M059J (cell line): ENCODE measurements at regions not wholly inside any gene's neighbourhood (a gene's known extent, or its start where the extent isn't known, plus 50 kb on each side); places are given as distances from the start of the nearest gene placed in this dataset.

ENCODE experiments used
- DNase-seq: peaks from one replicate; pipeline ENCODE4 v3.0.0-alpha.2; 2012; ENCODE audit warnings: low read depth

DNA sequence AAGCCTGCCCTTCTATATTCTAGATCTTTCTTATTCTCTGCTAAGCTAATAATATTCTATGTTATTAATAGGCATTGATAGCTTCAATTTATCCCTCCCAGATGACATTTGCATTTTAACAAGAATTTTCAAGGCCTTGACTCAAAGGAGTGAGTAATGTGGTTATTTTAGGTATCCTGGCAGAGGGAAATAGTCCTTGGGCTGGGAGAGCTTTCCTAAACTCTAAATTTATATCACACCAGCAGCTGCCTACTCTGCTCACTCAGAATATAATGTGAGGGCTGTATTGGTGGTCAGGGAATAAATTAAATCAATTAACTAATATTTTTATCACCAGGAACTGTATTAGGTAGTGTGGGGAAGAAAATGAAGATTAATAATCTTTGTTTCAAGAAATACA lies 74.8 kb upstream of the ADAM23 start:
- DNase-seq: no peak

DNA sequence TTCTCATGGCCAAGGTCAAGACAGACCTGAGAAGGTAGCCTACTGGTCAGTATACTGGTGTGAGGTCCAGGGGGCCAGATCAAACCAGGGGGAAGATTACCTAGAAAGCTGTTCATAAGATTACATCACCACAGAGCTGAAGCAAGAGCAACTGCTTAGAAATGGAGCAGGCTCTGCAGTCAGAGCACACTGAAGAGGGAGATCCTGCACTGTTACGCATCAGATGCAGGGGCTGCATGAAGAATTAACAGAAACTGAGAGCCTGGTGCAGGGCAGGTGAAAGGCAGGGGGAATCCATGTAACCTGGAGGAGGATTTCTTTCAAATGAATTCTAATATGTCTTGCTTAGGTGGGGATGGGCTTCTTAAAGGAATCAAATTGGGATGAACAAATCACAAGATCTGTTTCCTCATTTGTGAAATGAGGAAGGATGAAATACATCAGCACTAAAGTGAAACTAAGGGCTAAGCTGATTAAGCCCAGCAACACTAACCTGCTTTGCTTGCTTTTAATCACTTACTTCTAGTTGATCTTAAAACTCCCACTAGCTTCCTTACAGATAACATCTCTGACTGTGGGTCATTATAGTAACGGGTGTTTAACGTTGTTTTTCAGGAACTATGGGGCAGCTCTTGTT lies 74.3 kb upstream of the ADAM23 start:
- DNase-seq: no peak

DNA sequence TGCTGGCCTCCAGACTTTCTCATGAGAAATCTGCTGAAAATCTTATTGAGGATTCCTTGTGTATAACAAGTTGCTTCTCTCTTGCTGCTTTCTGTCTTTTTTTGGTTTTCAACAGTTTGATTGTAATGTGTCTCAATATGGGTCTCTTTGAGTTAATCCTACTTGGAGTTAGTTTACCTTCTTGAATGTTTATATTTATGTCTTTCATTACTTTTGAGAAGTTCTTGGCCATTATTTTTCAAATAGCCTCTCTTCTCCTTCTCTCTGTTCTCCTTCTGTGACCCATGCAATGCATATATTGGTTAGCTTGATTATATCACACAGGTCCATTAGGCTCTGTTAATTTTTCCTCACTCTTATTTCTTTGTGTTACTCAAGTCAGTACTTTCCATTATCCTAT lies 67.4 kb upstream of the ADAM23 start:
- DNase-seq: no peak

DNA sequence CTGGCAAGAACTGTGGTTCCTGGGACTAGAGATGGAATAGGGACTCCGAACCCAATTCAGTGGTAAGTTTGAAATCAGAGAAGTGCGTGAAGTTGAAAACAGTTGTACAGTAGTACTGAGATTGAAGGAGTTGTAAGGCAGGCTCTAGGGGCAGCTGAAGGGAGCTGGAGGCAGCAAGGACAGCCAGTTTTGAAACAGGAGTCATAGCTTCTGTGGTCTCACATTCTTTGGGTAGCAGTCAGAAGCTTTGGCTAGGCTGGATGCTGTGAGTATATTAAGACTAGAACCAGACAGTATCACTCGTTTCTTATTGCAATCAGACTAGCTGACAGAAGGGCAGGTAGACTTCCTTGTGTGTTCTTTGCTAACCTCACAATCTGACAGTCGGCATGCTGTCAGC lies 64.5 kb upstream of the ADAM23 start:
- peak; percentile 13 for DNase-seq

- DNase-seq: no peak
Measured at GRCh38 chr2:206379266-206379665, 64.1 kb upstream of the ADAM23 start.

- no peak for DNase-seq
Measured at GRCh38 chr2:206379886-206380285, 63.4 kb upstream of the ADAM23 start.

DNA sequence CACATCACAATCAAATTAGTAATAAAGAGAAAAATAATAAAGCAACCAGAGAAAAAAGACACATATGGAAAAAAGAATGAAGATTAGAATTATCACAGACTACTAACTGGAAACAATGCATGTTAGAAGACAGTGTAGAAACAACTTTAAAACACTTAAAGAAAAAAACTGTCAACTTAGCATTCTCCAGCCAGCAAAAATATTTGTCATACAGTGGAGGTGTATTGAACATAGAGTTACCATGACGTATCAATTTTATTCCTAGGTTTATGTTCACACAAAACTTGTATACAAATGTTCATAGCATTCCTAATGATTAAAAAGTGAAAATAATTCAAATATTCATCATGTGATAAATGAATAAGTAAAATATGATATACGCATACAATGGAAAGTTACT lies 61.5 kb upstream of the ADAM23 start:
- no peak for DNase-seq

- no peak for DNase-seq
Measured at GRCh38 chr2:206383669-206384068, 59.7 kb upstream of the ADAM23 start.

- no peak for DNase-seq
Measured at GRCh38 chr2:206387808-206388207, 55.5 kb upstream of the ADAM23 start.

DNA sequence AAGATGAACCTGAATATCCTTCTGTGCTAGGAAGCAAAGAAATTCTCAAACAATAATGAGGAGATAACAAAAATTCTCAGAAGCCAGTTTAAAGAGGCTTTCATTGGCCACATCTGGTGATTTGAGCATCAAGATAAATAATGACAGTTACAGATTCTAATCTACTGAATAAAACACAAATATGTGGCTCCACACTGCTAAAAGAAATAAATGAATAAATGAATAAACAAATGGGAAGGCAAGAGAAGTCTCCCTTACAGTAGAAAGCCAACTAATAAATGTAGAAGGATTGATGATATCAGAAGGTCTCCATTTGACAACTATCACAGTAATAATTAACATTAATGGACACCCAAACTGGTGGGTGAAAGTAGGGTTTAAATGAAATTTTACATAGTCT lies 54.6 kb upstream of the ADAM23 start:
- no peak for DNase-seq

DNA sequence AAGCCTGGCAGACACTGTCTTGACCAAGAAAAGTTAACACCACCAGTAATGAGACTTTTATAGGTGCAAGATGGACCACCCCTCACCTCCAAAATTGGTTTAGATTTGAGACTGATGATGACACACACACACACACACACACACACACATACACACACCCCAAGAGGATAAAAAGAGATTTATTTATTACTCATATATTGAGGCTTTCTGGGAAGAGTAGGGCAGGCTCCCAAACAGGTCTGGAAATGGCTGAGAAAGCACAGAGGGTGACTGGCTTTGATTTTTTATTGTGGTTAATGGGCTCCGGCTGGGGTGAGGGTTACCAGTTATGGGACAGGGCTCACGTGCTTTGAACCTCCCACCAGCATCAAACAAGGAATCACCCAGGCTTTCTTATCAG lies 54.2 kb upstream of the ADAM23 start:
- DNase-seq: no peak

DNA sequence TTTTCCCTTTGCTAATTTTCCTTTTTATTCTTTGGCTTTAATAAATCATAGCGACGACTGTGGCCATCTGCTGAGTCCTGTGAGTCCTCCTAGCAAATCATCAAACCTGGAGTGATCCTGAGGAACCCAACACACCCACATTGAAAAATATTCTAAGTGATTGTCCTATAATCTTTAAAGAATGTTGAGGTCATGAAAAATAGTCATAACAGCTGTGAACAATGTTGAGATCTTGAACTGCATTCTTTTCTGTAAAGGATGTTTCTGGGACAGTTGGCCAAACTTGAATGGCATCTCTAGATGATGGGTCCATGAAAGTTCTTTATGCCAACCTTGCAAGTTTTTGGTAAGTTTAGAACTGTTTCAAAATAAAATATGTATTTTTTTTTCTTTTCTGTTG lies 53.2 kb upstream of the ADAM23 start:
- no peak for DNase-seq

- DNase-seq: peak; percentile 41
Measured at GRCh38 chr2:206392118-206392517, 51.2 kb upstream of the ADAM23 start.
